B cell (primary cell): ENCODE measurements at regions not wholly inside any gene's neighbourhood (a gene's known extent, or its start where the extent isn't known, plus 50 kb on each side); places are given as distances from the start of the nearest gene placed in this dataset.

Experiments used
- ATAC-seq: fragments of 200-7000 bp; cut with Tn5 transposase; one replicate; pipeline ENCODE4 v1.10.0; 2021; ENCODE audit warnings: low read depth, mild to moderate bottlenecking, moderate number of reproducible peaks, moderate library complexity
- CTCF ChIA-PET: fragments of 350-600 bp; sonication (Branson Sonifier 250); formaldehyde crosslinking; loops from one replicate; lab custom pipeline; 2021; ENCODE audit warnings: antibody characterized with exemption, inconsistent platforms; lab: Charles Lee
- POLR2A ChIA-PET: fragments of 350-600 bp; sonication (Branson Sonifier 250); formaldehyde crosslinking; loops from one replicate; lab custom pipeline; 2021; ENCODE audit warnings: antibody characterized with exemption; lab: Charles Lee
- DNase-seq: peaks from one replicate; pipeline ENCODE4 v3.0.0; 2013
- H2AFZ ChIP-seq: 2 replicates; pipeline ENCODE4 v1.6.1; 2012; ENCODE audit warnings: mild to moderate bottlenecking, low read depth, low read length; ENCODE audit not compliant: insufficient read depth, poor library complexity, severe bottlenecking
- H3K27ac ChIP-seq, 2 donors: 1 replicate in 1 of 2; 2 replicates in 1 of 2; pipeline ENCODE4 v1.5.1; 2012 to 2013; ENCODE audit warnings: low read length in 2 of 2, mild to moderate bottlenecking in 2 of 2, moderate library complexity in 1 of 2
- H3K27me3 ChIP-seq, 4 experiments: fragments of 200-600 bp in 1 of 4; sonication (generic) in 1 of 4; replicated peaks in 1 of 4; 1 replicate in 2 of 4; 2 replicates in 2 of 4; pipeline versions ENCODE4 v1.6.1 to v1.7.0; 2013 to 2016; ENCODE audit warnings: low read length in 3 of 4, mild to moderate bottlenecking in 2 of 4, mixed read lengths in 1 of 4, moderate library complexity in 1 of 4; ENCODE audit not compliant: insufficient read depth in 4 of 4, control insufficient read depth in 3 of 4; ENCODE audit errors: control extremely low read depth in 1 of 4
- H3K36me3 ChIP-seq, 2 experiments: replicated peaks in 1 of 2; 1 replicate in 1 of 2; 2 replicates in 1 of 2; pipeline versions ENCODE4 v1.6.1 to v1.7.1; 2013; ENCODE audit warnings: low read length in 1 of 2; ENCODE audit not compliant: insufficient read depth in 2 of 2, control insufficient read depth in 1 of 2; ENCODE audit errors: control extremely low read depth in 1 of 2, extremely low read depth in 1 of 2
- H3K4me1 ChIP-seq, 2 donors: fragments of 200-600 bp in 1 of 2; sonication (generic) in 1 of 2; 1 replicate in 1 of 2; 2 replicates in 1 of 2; pipeline versions ENCODE4 v1.5.1 to v1.6.1; 2013 to 2017; ENCODE audit warnings: low read length in 2 of 2; ENCODE audit not compliant: control insufficient read depth in 2 of 2, insufficient read depth in 2 of 2
- H3K4me2 ChIP-seq: replicated peaks from 2 replicates; pipeline ENCODE3; 2012; ENCODE audit warnings: mild to moderate bottlenecking, low read depth, low read length; ENCODE audit not compliant: poor library complexity, severe bottlenecking
- H3K4me3 ChIP-seq, 5 experiments: fragments of 200-600 bp in 1 of 5; sonication (generic) in 1 of 5; 1 replicate in 3 of 5; 2 replicates in 2 of 5; pipeline versions ENCODE4 v1.5.1 to v1.7.0; 2011 to 2016; ENCODE audit warnings: low read length in 4 of 5, mild to moderate bottlenecking in 4 of 5, low read depth in 2 of 5, control low read depth in 1 of 5, moderate library complexity in 1 of 5; ENCODE audit not compliant: insufficient read depth in 1 of 5; ENCODE audit errors: control extremely low read depth in 1 of 5, extremely low read depth in 1 of 5
- H3K79me2 ChIP-seq: fragments of 200-600 bp; sonication (generic); one replicate; pipeline ENCODE4 v1.6.0; 2016; ENCODE audit warnings: low read length; ENCODE audit not compliant: control insufficient read depth, insufficient read depth
- H3K9ac ChIP-seq: fragments of 200-600 bp; sonication (generic); 2 replicates; pipeline ENCODE4 v1.6.1; 2017; ENCODE audit warnings: mild to moderate bottlenecking, low read length, moderate library complexity
- H3K9me3 ChIP-seq, 3 donors: one replicate each; pipeline versions ENCODE4 v1.6.1 to v1.7.1; 2013; ENCODE audit warnings: low read length in 2 of 3; ENCODE audit not compliant: control insufficient read depth in 2 of 3, insufficient read depth in 1 of 3; ENCODE audit errors: control extremely low read depth in 1 of 3
- H4K20me1 ChIP-seq: 2 replicates; pipeline ENCODE4 v1.6.0; 2012; ENCODE audit warnings: mild to moderate bottlenecking, low read length; ENCODE audit not compliant: insufficient read depth, control insufficient read depth, poor library complexity, severe bottlenecking
- H3K27ac Mint-ChIP-seq: one replicate; pipeline ENCODE4 v1.8.0; 2021; ENCODE audit warnings: mixed read lengths
- H3K27me3 Mint-ChIP-seq: one replicate; pipeline ENCODE4 v1.8.0; 2021; ENCODE audit warnings: mixed read lengths
- H3K4me1 Mint-ChIP-seq: one replicate; pipeline ENCODE4 v1.8.0; 2021; ENCODE audit warnings: mixed read lengths
- H3K4me3 Mint-ChIP-seq: one replicate; pipeline ENCODE4 v1.8.0; 2021; ENCODE audit warnings: mixed read lengths
- H3K9me3 Mint-ChIP-seq: one replicate; pipeline ENCODE4 v1.8.0; 2022; ENCODE audit warnings: mixed read lengths; ENCODE audit not compliant: insufficient read depth
- CTCF ChIP-seq: fragments of 200-600 bp; IDR thresholded peaks from one replicate; pipeline ENCODE4 v1.8.0; 2022; ENCODE audit warnings: antibody characterized with exemption, mild to moderate bottlenecking
- EZH2 ChIP-seq: IDR thresholded peaks from 2 replicates; pipeline ENCODE4 v1.6.1; 2012; ENCODE audit warnings: borderline replicate concordance, low read depth, mild to moderate bottlenecking, moderate library complexity, low read length; ENCODE audit not compliant: insufficient read depth, poor library complexity, severe bottlenecking
- WGBS: methylation state at CpG from one replicate; pipeline ENCODE4 v1.1.5; 2013; ENCODE audit warnings: missing lambda C conversion rate; ENCODE audit not compliant: insufficient coverage; 5-methylcytosine and 5-hydroxymethylcytosine counted together
- intact Hi-C: fragments of 100-400 bp; cut with micrococcal nuclease; formaldehyde crosslinking; loops from one replicate; pipeline ENCODE4 v1.10.0; 2022

- TF ChIP-seq EZH2, result no peak
- TF ChIP-seq CTCF, result peak; percentile 16
- Histone ChIP-seq H3K27ac (no peak overlapping the region), H4K20me1 (no peaks in the 10 kb centered on the region), H3K4me1 (peaks cover 9 to 12% of the 10 kb centered on the region in 2 donors), H3K36me3 (no peaks in the 10 kb centered on the region), H3K9me3 (peaks cover 0 to 4% (median 0%) of the 10 kb centered on the region in 3 donors), H3K4me2 (no peak overlapping the region), H3K27me3 (peaks cover 0 to 5% (median 0%) of the 10 kb centered on the region in 4 experiments), H3K9ac (no peak overlapping the region), H3K79me2 (no peaks in the 10 kb centered on the region), H3K4me3 (no peak overlapping the region), H2AFZ (no peak overlapping the region)
- H3K27ac Mint-ChIP-seq, result no peak overlapping the region
- intact Hi-C loops, result loop anchor here (1.0 to 2.0 kb wide), 3 partner anchors 1140 to 1247 kb away; no protein-coding TSS in a partner anchor
- POLR2A ChIA-PET, result no interaction called here
- H3K4me1 Mint-ChIP-seq, result peaks cover 5% of the 10 kb centered on the region
- WGBS, result 16% methylated on average over 5 of the region's 11 CpGs
- no peaks in the 10 kb centered on the region for H3K9me3 Mint-ChIP-seq
- CTCF ChIA-PET, result interaction anchor here (0.7 to 1.2 kb wide), 4 partner anchors 100 to 1195 kb away, joined by 3 to 8 read pairs (median 4); no protein-coding TSS in a partner anchor
- peak; percentile 66 for ATAC-seq
- H3K4me3 Mint-ChIP-seq, result no peak overlapping the region
- peaks cover 5% of the 10 kb centered on the region for H3K27me3 Mint-ChIP-seq
- peak; percentile 57 for DNase-seq
These were observed 120.0 kb downstream of the SETD4 start for GRCh38 chr21:35940074-35940927.

- no peak overlapping the region for H3K27ac Mint-ChIP-seq
- CTCF ChIA-PET, result interaction anchor here (0.7 kb wide), 1 partner anchor 99 kb away, joined by 3 read pairs; no protein-coding TSS in a partner anchor
- H3K27ac ChIP-seq, result no peak overlapping the region
- 80% methylated on average over 1 of the region's 2 CpGs for WGBS
- H3K4me3 ChIP-seq, result no peak overlapping the region
- H3K9me3 ChIP-seq, result peaks cover 0 to 4% (median 0%) of the 10 kb centered on the region in 3 donors
- H3K4me1 Mint-ChIP-seq, result peaks cover 5% of the 10 kb centered on the region
- H3K27me3 ChIP-seq, result peaks cover 0 to 5% (median 0%) of the 10 kb centered on the region in 4 experiments
- H3K4me1 ChIP-seq, result peaks cover 10 to 12% of the 10 kb centered on the region in 2 donors
- intact Hi-C loops, result loop anchor here (10.0 kb wide), 2 partner anchors 86 to 1054 kb away; no protein-coding TSS in a partner anchor
- ATAC-seq (no peak), DNase-seq (no peak)
- H3K79me2 ChIP-seq, result no peaks in the 10 kb centered on the region
- H3K4me2 ChIP-seq, result no peak overlapping the region
- H4K20me1 ChIP-seq, result no peaks in the 10 kb centered on the region
- no peak overlapping the region for H3K4me3 Mint-ChIP-seq
- H3K9ac ChIP-seq, result no peak overlapping the region
- no peaks in the 10 kb centered on the region for H3K9me3 Mint-ChIP-seq
- H3K27me3 Mint-ChIP-seq, result peaks cover 5% of the 10 kb centered on the region
- H2AFZ ChIP-seq, result no peak overlapping the region
- POLR2A ChIA-PET, result no interaction called here
- TF ChIP-seq CTCF, result no peak
- TF ChIP-seq EZH2, result no peak
- no peaks in the 10 kb centered on the region for H3K36me3 ChIP-seq
These were observed 121.9 kb downstream of the SETD4 start for GRCh38 chr21:35938446-35938845.
